SK-MEL-5 (cell line): ENCODE measurements at regions not wholly inside any gene's neighbourhood (a gene's known extent, or its start where the extent isn't known, plus 50 kb on each side); places are given as distances from the start of the nearest gene placed in this dataset.
A peak's percentile ranks its signal among the peaks of the same experiment; 100 is the strongest.
"Not testable (repeated sequence)": the region's sequence is repeated elsewhere in the genome, so short reads cannot be mapped to it uniquely, and the experiment has no call there.

Source experiments
- DNase-seq: peaks from one replicate; pipeline ENCODE4 v3.0.0-alpha.2; 2016; ENCODE audit warnings: low read depth, low spot score
- in situ Hi-C: cut with HindIII; loops from 2 replicates; pipeline ENCODE4 v1.10.0; 2016; ENCODE audit warnings: low sequenced_read_pairs, high pct_unique_total_duplicates, low pct_unique_long_range_greater_than_20kb

DNA sequence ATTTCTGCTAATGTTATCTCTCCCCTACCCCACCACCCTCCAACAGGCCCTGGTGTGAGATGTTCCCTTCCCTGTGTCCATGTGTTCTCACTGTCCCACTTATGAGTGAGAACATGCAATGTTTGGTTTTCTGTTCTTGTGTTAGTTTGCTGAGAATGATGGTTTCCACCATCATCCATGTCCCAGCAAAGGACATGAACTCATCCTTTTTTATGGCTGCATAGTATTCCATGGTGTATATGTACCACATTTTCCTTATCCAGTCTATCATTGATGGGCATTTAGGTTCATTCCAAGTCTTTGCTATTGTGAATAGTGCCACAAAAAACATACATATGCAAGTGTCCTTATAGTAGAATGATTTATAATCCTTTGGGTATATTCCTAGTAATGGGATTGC is 104.5 kb downstream of the ZNF33B start:
- DNase-seq, in situ Hi-C loops: not testable (repeated sequence)

DNA sequence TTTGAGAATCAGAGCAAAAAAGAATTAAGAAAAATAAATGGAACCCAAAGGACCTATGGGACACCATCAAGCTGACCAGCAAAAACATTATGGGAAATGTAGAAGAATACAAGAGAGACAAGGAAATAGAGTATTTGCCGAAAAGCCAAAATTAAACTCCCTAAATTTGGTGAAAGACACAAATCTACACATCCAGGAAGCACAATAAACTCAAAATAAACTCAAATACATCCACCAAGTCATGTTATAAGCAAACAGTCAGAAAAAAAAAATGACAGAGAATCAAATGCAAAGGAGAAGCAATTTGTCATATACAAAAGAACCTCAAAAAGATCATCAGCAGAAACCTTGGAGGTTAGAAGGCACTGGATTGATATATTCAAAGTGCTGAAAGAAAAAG is 105.4 kb downstream of the ZNF33B start:
- in situ Hi-C loops: no loop called here
- DNase-seq: no peak

DNA sequence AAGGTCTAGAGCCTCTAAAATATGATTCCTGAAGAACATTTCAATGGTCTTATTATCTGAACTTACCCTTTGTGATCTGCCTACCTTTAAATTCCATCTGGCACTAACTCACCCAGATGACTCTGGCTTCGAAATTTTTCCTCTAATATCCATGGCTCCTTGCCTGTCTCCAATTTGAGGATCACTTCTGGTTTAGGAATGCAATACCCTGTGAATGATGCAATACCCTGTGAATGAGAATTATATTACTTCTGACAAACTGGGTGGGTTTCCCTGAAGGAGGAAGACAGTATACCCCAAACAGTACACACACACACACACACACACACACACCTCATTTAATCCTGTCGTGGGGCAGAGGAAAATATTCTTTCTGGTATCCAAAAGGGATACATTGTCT is 115.3 kb downstream of the ZNF33B start:
- in situ Hi-C loops: no loop called here
- DNase-seq: no peak

DNA sequence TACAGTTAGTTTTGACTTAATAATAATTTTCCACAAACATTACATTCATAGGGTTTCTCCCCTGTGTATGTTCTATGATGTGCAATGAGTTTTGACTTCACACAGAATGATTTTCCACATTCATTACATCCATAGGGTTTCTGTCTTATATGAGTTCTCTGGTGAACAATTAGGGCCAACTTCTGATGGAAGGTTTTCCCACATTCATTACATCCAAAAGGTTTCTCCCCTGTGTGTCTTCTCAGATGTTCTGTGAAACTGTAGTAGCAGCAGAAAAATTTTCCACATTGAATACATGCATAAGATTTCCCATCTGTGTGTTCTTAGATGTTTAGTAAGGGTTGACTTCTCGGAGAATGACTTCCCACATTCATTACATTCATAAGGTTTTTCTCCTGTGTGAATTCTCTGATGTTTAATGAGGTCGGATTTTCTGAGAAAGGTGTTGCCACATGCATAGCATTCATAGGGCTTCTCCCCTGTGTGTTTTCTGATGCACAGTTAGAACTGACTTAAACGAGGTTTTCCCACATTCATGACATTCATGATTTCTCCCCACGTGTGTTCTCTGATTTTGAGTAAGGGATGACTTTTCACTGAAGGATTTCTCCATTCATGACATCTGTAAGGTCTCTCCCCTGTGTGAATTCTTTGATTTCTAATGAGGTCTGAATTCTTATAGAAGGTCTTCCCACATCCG is 118.5 kb downstream of the ZNF33B start:
- in situ Hi-C loops: no loop called here
- DNase-seq: no peak

DNA sequence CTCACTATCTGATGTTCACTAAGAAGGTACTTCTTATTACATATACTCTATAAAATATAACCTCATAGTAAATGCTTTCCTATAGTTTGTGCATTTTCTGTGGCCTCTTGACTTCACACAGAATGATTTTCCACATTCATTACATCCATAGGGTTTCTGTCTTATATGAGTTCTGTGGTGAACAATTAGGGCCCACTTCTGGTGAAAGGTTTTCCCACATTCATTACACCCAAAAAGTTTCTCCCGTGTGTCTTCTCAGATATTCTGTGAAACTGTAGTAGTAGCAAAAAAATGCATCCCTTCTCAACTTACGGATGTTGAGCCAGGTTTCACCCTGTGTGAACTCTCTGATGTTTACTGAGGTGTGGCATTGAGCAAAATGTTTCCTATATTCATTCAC is 119.3 kb downstream of the ZNF33B start:
- in situ Hi-C loops: no loop called here
- no peak for DNase-seq

DNA sequence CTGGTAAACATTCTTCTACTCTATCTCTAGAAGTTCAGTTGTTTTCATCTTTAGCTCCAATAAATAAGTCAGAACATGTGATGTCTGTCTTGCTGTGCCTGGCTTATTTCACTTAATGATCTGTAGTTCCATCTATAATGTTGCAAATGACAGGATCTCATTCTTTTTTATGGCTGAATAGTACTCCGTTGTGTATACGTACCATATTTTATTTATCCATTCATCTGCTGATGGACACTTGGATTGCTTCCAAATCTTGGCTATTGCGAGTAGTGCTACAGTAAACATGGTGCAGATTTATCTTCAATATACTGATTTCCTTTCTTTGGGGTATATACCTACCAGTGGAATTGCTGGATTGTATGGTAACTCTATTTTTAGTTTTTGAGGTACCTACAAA is 124.4 kb downstream of the ZNF33B start:
- DNase-seq: no peak
- in situ Hi-C loops: no loop called here

DNA sequence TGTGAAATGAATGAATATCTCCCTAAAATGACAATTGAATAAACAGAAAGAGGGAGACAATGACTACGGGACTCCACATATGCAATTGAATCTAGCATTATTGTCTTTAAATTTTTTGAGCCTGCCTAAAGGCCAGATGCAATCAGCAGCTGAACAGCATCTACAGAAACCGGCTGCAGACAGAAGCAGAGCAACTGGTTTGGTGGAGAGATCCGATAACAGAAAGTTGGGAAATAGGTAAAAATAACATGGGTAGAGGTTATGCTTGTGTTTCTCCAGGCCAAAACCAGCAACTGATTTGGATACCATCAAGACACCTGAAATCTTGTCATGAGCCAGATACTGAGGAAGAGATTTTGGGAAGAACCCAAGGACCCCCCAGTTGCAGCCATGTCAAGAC is 146.6 kb downstream of the ZNF33B start:
- in situ Hi-C loops: no loop called here
- no peak for DNase-seq

DNA sequence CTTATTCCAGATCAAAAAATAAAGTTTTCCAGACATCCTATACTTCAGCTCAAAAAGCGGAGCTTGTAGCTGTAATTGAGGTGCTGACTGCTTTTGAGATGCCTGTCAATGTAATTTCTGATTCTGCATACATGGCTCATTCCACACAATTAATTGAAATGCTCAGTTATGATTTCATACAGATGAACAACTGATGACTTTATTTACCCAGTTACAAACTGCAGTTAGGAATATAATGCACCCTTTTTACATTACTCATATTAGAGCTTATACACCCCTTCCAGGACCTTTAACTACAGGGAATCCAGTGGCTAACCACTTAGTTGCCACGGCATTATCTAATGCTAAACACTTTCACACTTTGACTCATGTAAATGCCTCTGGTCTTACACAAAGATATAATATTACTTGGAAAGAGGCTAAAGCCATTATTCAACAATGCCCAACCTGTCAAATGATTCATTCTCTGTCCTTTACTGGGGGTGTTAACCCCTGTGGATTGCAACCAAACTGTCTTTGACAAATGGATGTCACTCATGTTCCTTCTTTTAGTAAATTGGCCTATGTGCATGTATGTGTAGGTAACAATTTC is 147.3 kb downstream of the ZNF33B start:
- DNase-seq: no peak
- in situ Hi-C loops: no loop called here

DNA sequence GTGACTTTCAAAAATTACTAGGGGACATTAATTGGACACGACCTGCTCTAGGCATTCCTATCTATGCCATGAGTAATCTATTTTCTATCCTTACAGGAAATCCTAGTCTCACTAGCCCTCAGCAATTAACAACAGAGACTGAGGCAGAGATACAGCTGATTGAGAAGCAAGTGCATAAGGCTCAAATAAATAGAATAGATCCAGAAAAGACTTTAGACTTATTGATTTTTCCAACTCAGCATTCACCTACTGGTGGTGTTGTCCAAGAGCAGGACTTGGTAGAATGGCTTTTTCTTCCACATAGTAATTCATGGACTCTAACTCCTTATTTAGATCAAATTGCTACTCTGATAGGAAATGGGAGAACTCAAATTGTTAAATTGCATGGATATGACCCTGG is 148.0 kb downstream of the ZNF33B start:
- in situ Hi-C loops: no loop called here
- DNase-seq: no peak

DNA sequence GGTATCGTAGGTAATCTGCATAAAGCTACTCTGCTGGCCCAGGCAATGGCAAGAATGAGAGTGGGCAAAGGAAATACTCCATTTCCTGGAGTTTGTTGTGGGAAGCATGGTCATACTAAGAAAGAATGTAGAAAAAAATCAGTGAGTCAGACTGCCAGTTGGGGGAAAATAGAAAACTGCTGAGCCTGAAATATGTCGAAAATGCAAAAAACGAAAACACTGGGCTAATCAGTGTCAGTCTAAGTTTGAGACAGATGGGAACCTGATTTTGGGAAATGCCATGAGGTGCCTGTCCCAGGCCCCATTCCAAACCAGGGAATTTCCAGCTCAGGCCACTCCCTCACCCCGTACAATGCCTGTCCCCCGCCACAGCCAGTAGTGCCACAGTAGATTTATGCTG is 150.0 kb downstream of the ZNF33B start:
- in situ Hi-C loops: no loop called here
- no peak for DNase-seq

DNA sequence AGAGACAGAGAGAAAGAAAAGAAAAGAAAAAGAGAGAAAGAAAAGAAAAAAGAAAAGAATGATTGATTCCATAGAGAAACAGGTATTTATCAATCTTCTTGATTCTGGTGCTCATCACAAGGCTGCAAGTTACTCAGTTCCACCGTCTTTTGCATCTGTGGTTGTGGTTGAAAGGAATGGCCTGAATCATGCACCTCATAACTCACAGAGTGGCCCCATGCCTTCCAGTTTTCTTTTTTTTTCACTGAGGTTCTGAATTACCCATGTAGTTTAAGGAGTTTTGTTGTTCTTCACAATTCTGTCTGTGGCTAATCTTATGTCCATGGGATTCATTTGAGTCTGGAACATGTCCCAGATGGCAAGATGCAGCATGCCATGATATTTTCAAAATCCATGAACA is 156.0 kb downstream of the ZNF33B start:
- no peak for DNase-seq
- in situ Hi-C loops: no loop called here

DNA sequence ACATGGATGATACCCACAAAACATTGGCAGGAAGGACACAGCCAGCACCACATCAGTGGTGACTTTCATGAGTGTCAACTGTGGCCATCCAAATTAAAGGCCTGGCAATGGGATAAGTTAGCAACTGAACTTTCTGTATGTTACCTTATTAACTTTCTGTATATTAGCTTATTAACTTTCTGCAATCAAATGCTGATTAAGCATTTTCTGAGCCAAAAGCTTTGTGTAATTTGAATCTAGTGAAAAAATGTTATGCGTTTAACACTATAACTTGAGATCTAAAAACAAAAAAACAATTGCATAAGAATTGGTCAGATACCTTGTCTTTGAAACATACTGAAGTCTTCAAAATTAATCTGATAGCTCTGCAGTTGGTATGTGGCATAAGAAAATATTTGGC is 159.3 kb downstream of the ZNF33B start:
- no peak for DNase-seq
- in situ Hi-C loops: no loop called here

DNA sequence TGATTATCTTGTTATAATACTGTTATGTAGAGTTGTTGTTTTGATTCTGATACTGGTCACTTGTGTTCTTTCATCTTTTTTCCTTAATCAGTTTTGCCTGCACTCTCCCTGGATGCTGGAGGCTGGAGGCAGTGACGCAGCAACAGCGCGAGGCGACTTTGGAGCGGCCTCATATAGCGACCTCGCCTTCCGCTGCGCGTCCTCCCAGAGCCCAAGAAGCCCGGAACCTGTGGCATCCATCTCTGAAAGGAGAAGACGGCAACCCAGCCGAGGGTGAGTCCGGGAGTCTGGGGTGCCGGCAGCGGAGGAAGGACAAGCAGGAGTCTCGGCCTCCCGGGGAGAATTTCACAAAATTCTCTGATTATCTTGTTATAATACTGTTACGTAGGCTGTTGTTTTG is 161.2 kb downstream of the ZNF33B start:
- in situ Hi-C loops: no loop called here
- DNase-seq: no peak

DNA sequence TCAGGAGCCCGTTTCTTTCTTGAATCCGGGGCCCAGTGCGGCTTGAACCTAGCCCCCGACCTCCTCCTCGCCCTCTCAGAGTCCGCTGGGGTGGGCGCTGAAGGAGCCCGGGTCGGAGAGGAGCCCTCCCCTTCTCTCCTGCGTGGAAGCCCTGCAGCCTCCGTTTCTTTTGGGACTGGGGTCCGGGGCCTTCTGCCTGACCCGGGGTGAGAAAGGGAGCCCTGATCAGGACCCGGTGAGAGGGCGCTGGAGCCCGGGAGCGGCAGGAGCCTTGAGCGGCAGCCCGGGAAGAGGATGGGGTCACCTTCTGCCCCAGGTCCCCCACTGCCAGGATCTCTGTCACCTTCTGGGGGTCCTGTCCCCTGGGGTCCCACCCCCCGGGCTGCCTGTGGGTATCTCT is 162.3 kb downstream of the ZNF33B start:
- in situ Hi-C loops: no loop called here
- peak; percentile 1 for DNase-seq

DNA sequence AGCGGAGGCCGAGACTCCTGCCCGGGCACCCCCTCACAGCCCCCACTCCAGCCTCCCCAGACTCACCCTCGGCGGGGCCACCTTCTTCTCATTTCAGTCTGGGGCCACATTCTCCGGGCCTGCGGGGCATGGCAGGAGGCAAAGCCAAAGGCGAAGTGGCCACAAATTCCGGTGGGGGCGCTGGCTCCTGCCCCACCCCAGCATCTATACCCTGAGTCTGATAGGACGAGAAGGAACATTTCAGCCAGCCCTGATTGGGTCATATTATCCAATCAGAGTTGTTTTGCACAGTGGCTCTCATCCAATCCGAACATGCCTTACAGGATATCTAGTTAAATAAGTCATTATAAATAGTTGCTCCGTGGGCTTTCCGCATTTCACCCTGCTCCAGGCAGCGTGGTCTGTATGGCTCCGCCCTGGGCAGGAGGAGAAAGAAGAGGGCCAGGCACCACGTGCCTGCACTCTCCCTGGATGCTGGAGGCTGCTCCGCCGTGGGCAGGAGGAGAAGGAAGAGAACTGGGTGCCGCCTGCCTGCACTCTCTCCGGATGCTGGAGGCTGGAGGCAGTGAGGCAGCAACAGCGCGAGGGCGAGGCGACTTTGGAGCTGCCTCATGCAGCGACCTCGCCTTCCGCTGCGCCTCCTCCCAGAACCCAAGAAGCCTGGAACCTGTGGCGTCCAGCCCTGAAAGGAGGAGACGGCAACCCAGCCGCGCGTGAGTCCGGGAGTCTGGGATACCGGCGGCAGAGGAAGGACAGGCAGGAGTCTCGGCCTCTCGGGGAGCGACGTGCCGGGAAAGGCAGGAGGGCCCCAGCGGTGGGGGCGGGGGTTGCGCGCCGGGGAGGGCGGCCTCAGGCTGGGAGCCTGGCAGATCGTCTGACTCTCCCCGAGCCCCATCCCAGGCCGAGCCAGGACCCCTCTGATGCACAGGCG is 162.9 kb downstream of the ZNF33B start:
- peak; percentile 86 for DNase-seq
- in situ Hi-C loops: no loop called here

DNA sequence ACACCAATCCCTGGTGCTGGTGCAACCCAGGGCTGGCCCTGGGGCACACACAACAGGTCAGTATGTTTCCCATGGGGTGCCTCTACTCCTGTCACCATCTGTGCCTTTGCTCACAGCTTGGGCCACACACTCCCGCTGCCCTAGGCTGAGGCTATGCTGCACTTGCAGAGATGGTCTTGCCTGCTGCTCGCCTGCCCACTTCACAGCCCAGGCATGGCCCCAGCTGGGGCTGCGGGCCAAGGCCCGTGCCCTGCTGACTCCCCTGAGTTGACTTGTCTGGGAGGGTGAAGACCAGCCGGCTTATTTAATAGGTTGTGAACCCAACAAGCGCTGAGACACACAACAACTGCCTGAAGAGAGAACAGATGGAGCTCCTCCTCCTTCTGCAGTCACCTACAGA is 184.1 kb downstream of the ZNF33B start:
- in situ Hi-C loops: no loop called here
- DNase-seq: no peak

DNA sequence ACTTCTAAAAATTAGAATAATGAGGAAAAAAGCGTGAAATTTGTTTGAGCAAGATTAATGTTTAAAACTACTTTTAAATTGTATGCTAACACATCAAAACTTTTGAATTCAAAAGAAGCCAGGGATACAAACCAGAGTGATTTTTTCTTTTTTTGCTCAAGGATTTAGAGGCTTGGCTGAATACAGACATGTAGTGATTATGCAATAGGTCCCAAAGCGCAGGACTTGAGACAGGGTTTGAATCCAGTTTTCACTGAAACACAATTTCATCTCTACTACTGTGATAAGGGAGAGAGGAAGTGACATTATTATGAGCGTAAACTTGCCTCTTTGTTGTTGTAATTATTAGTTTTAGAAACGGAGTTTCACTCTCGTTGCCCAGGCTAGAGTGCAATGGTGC is 207.3 kb downstream of the ZNF33B start:
- DNase-seq: no peak
- in situ Hi-C loops: no loop called here

DNA sequence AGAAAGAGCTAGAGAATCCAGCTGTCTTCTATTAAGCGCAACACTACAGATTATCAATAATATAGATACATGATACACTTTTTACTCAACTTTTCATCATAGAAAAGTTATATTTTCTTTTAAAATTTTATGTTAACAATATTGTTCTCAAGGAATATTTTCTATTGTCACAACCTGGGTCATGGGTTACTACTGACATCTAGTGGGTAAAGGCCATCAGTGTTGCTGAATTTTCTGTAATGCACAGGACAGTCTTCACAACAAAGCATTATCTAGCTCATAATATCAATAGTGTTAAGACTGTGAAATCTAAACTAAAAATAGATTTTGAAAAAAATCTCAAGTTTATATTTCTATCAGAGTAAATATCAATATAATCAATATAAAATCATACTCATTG is 209.8 kb downstream of the ZNF33B start:
- in situ Hi-C loops: no loop called here
- peak; percentile 39 for DNase-seq

DNA sequence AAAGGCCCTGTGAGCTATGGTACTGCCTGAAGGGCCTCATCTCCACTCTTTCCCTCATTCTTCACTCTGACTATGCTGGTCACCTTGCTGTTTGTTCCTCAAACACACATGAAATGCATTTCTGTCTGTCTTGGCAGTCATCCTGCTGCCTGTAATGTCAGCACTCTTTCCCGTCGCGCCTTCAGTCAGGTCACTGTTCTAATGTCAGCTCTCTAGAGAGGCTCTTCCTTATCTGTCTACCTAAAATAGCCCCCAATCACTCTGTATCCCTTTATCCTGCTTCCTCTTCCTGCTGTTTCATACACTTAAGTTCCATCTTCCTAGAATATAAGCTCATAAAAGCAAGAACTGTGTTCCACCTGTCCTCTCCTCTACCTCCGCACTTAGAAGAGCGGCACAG is 215.5 kb downstream of the ZNF33B start:
- DNase-seq: no peak
- in situ Hi-C loops: no loop called here
